COLO829 (cell line): ENCODE measurements at regions not wholly inside any gene's neighbourhood (a gene's known extent, or its start where the extent isn't known, plus 50 kb on each side); places are given as distances from the start of the nearest gene placed in this dataset.

Source experiments
- DNase-seq: peaks from one replicate; pipeline ENCODE4 v3.0.0; 2012; ENCODE audit warnings: low spot score

DNA sequence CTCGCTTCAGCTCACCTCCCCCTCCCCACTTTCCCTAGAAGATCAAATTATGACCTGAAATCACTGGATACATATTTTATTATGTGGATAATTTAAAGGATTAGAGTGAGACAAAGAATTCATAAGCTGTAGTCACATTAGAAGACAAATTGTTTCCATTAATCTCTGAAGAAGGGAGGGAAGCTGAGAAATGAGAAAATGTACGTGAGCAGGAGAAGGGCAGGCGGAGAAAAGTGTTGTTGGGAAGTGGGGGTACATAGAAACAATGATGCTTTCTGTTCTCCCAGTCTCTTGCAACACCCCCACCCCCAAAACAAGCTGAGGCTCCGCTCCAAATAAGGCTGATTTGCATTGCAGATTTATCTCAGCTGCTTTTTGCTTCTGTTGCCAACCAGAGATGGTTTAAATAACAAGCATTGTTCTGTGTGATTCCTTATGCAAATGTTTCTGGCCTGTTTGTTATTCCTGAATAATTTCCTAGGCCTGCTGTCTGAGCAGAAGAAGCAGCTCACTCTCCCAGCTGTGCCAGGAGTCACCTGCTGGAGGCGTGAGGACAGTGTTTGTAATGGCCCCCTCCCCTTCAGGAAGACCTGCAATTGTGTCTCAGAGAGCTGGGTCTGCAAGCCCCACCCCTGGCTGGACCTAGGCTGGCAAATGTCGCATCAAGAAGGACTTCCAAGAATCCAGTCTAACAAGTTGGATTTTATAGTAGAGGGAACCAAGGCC is 121.8 kb upstream of the TNR start:
- peak; percentile 74 for DNase-seq

DNA sequence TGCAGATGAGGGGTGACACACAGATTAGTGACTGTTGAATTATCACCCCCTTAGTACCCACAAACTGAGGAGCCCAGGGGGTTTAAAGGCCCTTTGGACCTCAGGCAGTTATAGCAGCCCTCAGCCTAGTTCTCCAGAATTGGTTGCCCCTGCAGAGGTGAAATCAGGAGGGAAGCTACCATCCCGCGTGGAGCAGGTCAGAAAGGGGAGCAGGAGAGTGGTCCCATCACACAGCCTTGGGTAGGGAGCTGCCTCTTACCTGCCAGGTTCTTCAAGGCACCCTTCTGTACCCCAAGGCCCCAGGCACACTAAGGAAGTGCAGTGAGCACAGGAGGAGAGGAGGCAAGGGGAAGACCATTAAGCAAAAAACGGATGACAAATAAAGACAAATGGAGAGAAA is 121.2 kb upstream of the TNR start:
- no peak for DNase-seq

- no peak for DNase-seq
Observed at GRCh38 chr1:175864183-175864582, 120.8 kb upstream of the TNR start.

DNA sequence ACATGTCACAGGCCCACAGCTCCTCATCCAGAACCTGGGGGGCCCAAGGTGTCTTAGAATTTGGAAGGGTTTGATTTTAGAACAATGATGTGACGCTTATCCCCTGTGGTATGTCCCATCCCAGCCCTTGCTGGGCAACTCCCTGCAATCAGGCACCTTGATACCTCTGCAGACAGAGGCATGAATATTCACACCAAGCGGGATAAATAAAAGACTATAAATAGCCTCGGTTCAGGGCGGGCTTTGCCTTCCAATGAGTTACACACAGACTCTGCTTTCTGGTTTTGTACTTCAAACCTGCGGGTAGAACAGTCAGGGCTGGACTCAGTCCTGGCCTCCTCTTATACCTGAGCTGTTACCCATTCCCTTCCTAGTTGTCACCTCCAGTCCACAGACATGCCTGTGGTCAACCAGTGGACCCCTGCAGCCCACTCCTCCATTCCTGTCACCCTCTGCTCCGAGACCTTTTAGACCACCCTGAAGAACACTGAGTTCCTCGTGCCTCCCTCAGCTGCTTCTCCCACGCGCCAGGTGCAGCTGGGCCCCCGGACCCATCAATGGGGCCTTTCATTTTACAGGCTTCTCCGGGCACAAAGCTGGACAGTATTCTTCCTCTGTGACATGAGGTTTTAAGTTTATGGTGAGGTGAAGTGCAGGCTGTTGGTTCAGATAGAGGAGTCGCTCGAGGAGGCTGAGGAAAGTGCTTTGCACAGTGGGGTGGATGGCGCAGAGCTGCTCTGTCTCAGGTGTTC is 120.1 kb upstream of the TNR start:
- DNase-seq = no peak

DNA sequence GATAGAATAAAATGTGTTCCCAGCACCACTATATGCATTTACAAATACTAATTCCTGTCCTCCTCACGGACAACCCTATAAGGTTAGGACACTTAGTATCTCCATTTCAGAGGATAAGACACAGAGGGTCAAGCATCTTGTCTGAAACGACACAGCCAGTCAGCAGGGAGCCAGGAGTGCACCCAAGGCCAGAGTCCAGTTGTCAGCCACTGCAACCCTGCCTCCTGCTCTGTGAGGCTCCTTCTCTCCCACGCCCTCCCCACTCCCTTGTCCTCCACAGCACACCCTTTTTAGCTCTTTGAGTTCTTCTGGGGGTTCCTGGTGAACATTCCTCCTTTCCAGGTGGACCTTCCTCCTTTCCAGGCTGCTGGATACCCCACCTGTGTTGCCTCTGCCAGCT is 119.0 kb upstream of the TNR start:
- DNase-seq = no peak

DNA sequence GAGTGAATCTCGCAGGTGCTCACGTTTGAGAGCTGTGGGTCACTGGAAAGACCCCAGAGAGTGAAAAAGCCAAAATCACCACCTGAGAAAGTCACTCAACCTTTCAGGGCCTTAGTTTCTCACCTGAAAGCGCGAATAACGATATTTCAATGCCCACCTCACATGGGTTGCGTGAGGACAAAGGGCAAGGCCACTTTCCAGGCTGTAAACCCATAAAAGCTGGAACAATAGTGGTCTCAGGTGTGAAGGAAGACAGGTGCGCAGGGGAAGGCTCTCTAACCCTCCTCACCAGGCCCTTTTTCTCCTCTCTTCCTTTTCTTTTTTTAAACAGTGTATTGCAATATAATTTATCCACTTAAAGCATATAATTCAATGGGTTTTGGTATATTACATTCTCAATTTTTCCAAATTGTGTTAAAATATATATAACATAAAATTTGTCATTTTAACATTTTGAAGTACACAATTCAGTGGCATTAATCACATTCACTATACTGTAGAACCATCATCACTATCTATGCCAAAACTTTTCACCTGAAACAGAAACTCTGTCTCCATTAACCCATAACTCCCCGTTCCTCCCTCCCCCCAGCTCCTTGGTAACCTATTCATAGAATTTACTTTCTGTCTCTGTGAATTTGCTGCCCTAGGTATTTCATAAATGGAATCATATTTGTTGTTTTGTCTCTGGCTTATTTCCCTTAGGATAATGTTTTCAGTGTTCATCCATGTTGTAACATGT is 118.4 kb upstream of the TNR start:
- DNase-seq = no peak

DNA sequence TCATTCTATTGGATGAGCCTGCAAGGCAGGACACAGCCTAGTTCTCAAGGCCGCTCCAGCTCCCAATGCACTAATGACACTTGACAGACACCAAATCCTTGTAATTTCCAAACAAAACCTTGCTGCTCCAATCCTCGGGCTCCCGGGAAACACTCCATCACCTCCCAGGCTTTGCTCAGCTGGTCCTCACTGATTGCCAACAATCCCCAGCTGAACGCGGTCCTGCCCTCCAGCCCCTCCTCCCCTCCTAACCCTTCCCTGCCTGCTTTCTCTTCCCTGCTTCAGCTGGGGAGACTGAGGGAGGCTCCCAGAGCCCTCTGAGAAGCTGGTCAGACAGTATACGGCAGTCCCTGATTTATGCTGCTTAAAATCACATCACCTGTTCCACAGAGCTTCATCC is 114.4 kb upstream of the TNR start:
- no peak for DNase-seq

DNA sequence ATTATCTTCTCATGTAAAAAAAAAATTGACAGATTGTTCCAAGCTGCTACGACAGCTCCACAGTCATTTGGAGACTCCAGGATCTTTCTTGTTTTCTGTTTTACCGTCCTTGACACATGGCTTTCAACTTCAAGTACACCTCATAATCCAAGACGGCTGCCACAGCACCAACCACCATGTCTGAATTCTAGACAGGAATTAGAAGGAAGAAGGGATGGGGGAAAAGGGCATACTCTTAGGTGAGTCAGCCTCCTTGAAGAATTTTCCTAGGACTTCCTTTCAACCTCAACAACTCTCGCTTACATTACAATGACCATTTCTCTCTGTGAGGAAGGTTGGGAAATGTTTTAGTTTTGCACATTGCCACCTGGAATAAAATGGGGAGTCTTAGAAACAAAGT is 110.3 kb upstream of the TNR start:
- DNase-seq = no peak

DNA sequence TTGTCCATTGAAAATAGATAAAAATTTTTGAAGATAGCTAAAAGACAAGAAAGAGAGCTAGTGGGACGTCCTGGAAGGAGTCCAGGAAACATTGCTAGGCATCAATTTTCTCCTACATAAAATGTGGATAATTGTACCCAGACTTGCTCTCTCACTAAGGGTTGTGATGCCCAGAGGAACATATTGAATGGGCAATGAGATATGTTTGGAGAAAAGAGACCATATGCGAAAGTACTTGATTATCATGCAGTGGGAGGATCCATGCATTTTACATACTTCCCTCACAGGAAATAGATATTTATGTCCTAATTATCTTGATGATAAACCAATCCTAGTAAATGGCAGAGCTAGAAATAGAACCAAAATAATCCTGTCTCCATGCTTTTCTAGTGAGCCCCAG is 108.4 kb upstream of the TNR start:
- DNase-seq = no peak

GRCh38 chr1:175848329-175848728 is 104.9 kb upstream of the TNR start:
- DNase-seq = no peak

DNA sequence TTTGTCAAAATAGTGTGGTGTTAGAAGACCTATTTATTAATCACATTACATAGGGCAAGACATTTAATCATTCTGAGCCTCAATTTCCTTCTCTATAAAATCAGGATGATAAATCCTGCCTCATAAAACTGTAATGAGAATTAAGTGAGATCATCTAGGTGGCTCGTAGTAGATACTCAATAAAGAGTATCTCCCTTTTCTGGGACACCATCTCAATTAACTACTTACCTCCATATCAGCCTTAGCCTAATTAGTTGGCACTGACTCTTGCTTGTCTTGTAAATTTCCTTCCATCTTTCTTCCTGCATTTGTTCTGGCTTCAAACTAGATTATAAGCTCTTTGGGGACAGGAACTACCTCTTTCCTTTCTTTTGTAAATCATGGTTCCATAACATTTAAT is 102.6 kb upstream of the TNR start:
- no peak for DNase-seq

DNA sequence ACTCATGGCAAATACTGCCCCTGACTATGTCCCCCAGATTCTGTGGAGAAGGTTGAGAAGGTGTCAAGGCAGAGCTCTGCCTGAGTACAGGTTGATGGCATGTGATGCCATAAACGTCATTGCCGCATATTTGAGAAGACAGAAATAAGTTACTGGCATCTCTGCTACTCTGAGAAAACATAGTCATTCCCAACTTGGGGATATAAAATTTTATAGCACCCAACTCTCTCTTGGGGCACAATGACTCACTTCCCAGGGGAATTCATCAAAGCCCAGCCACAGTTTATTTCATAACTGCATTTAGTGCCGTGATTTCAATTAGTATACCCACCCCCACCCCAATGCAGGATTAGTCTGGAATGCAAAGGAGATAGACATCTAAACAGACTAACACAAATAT is 101.9 kb upstream of the TNR start:
- no peak for DNase-seq

DNA sequence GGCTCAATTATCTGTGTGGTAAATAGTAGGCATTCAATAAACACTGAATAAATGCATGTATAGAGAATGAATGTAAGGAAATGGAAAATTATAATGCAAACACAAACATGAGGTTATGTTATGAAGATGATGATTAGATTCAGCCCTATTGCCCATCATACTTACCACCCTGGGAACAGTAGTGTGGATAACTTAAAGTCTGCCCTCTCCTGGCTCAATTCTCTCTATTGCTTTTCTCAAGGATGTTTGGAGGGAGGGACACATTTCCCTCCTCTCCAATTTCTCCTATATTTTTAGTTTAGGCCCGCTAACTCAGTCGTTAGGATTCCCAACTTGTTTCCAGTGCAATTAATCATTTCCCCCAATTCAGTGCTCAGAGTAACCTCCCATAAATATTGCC is 101.5 kb upstream of the TNR start:
- no peak for DNase-seq

- no peak for DNase-seq
Observed at GRCh38 chr1:175842550-175842949, 99.2 kb upstream of the TNR start.

- no peak for DNase-seq
Observed at GRCh38 chr1:175841738-175842187, 98.4 kb upstream of the TNR start.

- DNase-seq = no peak
Observed at GRCh38 chr1:175840787-175841186, 97.4 kb upstream of the TNR start.

DNA sequence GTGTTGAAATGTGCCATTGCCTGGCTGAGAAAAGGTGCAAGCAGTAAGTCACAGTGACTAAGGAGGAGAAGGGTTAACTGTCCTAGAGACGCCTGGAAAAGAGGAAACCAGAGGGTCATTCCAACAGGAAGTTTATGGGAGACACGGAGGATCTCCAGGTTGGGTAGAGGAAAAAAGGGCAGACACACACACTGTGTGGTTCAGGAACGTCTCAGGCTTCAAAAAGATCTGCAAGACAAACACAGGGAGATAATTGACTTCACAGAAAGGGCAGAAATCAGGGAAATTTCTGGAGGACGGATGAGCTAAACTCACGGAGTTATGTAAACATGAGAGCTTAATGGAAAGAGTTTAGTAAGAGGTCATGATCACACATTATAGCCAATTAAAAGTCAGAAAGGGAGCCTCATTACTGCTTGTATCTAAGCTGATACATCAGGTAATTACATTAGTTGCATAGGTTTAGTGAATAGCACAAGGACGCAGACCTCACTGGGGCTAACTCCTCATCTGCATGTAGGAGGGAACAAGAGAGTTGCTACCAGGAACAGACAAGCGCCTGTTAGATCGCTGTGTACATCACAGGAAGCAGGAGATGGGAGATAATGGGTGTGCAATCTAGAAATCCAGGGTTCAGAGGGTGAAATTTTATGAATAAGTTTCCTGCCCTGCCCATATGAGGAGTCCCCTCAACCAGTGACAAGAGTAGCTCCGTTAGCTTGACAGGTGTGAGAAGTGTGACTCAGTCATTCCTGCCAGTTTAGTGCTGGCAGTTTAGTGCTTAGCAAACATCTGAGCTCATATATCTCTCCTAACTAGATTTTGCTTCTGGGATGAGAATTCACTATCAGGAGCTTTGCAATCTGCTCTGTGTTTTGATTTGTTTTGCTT is 96.6 kb upstream of the TNR start:
- DNase-seq = peak; percentile 32

DNA sequence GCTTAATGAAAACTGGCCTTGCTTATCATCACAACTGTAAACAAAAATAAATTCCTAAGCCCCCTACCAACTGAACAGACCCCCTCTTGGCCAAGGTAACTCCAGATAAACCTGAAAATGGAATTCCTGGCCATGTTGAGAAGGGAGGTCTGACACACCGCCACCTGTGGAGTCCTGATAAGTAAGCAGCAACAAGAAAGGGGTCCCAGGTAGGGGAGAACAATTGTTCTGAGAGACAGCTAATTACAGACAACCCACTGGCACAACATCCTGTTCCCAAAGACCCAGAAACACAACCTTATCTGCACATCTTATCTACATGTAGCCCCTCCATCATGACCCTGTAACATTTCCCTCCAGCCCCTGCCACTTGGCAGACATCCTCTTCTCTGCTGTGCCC is 91.2 kb upstream of the TNR start:
- DNase-seq = no peak

DNA sequence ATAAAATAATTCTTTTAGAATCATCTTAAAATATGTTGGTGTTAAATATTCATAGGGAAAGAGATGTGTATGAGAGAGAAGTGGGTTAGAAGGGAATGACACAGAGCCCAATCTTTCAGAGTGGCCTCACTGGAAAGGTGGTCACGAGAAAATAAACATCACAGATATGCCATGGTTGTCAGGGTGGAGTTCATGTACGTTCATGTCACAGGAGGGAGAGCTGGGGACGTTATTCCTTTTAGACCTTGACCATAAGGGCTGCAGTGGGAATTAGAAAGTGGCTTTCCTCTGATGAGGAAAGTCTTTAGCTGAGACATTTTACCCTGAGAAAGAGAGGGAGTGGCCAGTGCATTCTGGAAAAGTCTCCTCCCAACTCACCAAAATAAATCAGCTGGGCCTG is 90.6 kb upstream of the TNR start:
- DNase-seq = no peak

DNA sequence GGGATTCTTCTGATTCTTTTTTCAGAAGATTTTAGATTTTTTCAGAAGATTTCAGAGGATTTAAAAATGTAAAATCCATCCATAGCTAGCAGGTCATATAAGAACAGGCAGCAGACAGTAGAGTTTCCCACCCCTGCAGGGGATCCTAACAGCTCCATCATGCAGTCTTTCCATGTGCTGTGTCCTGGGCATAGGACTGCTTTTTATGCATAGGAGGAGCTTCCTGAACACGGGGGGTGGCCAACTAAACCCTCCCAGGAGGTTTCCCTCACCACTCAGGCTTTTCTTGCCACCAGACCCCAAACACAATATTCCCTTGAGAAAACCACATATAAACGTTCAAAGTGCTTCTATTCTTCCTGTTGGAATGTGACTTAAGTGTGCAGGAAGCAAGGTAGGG is 90.1 kb upstream of the TNR start:
- DNase-seq = no peak

- DNase-seq = no peak
Observed at GRCh38 chr1:175830500-175830899, 87.1 kb upstream of the TNR start.

DNA sequence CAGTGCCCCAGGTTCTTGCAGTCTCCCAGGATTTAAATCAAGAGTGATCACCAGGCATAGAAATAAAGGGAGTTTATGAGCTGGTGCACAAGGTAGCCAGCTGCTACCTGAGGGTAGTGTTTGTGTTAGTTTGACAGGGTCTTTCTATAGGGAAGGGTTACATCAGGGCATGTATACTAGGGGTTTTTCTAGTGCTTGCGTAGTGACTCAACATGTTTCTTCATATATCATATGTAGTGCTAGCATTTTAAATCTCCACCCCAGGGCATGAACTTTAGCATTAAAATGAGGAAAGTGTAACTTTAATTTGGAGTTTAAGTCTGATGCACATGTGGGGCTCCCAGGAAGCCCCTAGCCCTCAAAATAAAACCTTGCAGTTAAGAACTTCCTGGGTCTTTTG is 86.5 kb upstream of the TNR start:
- DNase-seq = no peak
